GM21390 (cell line): ENCODE measurements at regions not wholly inside any gene's neighbourhood (a gene's known extent, or its start where the extent isn't known, plus 50 kb on each side); places are given as distances from the start of the nearest gene placed in this dataset.

Experiments used
- ATAC-seq: cut with Tn5 transposase; IDR thresholded peaks from one replicate; pipeline ENCODE4 v1.9.1; 2021; ENCODE audit not compliant: unreplicated experiment

DNA sequence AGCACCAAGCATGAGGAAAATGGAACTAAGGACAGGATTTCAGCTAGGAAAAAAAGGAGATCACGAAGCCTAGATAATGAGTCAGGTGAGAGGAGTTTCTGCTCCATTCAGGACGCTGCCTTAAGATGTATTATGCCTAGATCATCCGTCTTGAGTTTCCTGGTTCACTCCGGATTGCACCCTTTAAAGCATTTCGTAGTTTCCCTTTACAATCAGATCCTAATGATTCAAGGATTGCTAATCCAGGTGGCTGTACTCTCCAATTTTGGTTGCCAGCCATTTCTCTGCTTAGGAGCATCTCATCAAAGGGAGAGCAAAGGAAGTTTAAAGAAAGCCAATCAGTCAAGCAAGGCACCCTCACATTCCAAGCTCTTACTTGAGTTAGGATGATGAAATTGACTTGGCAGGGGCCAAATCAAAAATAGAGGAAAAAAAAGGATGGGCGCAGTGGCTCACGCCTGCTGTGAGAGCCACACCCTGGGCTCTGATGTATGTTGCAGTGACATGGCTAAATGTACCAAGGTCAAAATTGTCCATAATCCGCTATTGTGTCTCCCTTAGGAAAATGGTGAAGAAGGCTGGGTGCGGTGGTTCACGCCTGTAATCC is 156.9 kb upstream of the SOD1 start:
- no peak for ATAC-seq

DNA sequence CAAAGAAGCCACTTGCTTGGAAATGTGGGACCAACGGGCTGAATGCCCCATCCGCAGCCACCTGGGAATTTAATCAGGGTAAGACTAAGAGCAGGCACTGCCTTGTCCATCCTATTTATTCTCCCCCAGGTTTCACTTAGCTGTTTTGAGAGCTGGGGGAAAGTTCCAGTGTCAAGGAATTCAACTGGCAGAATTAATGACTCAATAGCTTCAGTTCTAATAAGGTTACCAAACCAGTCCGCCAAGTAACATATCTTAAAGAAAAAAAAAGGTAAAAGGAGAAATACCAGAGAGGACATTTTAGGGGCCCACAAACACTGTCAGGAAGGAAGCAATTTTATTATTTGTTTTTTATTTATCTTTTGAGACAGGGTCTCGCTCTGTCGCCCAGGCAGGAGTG is 157.6 kb upstream of the SOD1 start:
- no peak for ATAC-seq

DNA sequence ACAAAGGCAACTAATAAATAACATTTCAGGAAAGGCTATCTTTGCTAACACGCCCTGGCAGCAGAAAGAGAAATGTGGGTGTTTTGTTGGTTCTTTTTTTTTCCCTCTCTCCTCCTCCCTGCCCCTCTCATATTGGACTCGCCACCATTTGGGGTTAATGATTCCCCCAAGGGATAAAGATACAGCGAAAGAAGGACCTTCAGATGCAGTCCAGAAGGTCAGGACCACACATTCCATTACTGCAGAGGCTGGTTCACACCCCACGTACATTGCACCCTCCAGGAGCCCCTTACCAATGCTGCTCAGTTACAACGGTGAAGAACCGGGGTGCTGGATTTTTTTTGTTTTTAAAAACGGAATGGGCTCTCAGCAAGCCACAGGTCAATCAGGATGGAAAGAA is 156.9 kb upstream of the TIAM1 start:
- no peak for ATAC-seq

DNA sequence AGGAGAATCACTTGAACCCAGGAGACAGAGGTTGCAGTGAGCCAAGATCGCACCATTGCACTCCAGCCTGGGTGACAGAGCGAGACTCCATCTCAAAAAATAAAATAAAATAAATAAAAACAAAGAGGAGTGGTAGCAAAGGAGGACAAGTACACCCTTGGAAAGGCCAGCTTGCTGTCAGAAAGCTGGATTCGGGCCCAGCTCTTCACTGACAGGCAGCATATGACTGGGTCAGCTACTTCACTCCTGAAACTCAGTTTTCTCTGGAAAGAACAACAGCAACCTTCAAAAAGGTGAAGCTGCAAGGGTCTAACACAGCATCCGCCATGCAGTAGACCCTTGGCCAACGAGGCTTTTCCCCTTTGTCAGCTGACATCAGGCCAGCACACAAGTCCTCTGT is 156.0 kb upstream of the TIAM1 start:
- no peak for ATAC-seq

DNA sequence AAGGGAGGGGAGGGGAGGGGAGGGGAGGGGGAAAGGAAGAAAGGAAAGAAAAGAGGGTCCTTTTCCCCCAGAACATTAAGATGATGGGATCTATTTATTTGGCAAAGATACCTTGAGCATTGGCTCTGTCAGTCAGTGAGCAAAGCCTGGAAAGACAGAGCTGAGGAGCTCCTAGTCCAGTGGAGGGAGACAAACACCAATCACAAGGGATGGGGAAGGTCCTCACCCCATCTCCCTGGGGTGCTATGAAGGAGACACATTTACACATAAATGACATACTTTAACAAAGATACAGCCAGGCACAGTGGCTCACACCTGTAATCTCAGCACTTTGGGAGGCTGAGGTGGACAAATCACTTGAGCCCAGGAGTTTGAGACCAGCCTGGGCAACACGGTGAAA is 154.9 kb upstream of the TIAM1 start:
- ATAC-seq = no peak

DNA sequence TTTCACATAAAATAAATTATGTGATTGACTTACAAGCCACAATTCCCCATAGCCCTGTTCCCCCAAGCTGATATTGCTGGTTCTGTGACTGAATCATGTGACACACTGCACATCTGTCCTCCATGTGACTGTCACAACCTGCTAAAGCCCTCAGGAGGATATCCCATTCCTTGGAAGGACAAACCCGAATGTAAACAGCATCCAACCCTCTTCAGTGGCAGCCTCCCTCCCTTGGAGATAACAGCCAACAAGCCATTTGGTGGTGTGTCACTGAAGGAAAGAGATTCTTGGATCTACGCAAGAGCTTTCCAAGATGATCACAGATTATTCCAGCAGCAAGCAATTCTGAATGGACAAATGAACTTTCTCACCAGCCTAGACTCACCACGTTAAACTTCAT is 153.9 kb upstream of the TIAM1 start:
- no peak for ATAC-seq

DNA sequence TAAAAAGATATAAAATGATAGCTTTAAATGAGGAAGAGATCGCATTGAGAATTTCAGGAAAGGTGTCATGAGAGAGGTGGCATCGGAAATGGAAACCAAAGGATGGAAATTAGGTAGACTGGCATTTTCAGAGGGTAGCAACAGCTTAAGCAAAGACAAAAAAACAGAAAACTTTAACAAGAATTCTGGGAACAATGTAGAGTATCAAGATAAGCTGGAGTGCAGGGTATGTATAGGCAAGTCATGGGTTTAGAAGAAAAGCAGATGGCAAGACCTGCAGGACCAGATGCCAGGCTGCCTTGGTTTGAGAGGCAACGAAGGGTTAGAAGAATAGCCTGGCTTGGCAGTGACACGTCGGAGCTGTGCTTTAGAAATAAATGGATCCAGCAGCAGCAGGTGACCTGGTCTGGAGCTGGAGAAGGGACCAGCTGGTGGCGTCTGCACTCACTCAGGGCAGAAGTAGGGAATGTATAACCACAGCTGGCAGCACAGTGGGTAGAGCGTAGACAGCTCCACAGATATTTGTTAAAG is 149.4 kb upstream of the TIAM1 start:
- ATAC-seq = no peak

DNA sequence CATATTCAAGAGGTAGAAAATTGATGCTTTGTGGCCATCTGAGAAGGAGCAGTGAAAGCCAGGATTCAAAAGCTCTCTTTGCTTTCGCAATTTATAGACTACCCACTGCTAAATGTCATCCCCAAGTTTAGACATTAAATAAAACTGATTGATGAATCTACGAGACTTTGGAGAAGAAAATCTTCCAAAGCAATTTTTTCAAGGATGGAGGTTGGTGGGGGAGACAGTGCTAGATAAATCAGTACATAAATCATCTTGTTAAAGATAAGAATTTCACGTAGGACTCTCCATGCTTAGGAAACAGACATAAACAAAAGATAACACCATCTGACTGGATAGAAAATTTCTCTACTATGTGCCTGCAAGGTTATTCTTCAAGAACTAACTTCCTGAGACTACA is 147.6 kb upstream of the TIAM1 start:
- ATAC-seq = no peak

DNA sequence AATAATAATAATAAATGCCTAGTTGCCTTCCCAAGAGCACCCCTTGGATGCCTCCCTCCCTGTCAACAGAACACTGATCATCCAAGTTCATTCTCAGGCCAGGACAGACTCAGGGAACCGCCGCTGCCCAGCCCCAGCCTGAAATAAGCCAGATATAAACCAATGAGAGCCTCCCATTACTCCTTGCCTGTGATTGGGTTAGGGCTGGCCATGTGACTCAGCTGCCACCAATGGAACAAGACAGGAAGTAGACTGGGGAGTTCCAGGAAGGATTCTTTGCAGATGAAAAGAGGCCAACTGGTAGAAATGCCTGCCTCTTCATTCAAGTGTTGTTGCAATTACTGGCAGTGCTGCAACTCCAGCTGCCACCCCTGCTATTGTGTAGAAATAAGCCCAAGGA is 146.4 kb upstream of the TIAM1 start:
- no peak for ATAC-seq

DNA sequence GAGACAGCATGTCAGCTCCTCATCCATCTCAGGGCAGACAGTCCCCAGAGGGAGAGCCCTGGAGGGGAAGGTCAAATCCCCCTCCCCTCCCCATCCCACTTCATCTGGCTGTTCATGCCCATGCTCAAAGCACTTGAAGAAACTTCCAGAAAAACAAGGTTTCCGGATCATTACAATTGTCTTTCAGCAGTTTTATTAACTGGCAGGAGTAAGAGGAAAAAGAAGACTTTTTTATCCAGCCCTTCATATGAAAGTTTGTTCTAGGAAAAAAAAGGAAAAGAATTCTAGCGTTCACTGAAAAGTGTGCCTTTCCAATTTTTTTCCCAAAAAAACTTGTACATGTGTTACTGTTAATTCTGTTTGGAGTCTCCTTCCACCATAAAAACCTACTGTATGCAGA is 145.7 kb upstream of the TIAM1 start:
- no peak for ATAC-seq

DNA sequence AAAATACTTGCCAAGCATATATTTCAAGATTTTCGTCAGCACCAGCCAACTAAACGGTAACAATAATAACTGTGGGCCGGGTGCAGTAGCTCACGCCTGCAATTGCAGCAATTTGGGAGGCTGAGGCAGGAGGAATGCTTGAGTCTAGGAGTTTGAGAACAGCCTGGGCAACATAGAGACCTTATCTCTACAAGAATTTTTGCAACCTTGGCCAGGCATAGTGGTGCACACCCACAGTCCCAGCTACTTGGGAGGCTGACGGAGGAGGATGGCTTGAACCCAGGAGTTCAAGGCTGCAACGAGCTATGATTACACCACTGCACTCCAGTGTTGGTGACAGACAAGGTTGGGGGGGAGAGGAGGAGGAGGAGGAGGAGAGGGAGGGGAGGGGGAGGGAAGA is 145.0 kb upstream of the TIAM1 start:
- ATAC-seq = no peak

DNA sequence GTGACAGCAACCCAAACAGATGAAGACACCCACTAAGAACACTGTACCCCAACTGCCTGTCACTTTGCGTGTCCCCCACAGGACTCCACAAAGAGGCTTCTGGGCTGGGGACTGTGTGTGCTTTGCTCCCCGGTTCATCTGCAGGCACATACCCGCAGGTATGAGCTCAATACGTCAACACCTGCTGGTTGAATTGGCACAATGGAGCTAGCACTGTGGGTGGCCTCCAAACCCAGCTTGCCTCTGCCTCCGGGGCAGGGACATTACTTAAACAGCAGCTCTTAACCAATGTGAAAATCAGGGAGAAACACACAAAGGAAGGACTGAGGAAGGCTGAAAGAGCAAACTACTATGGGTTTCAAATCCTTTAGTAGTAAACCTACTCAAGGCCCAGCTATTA is 140.2 kb upstream of the TIAM1 start:
- no peak for ATAC-seq

DNA sequence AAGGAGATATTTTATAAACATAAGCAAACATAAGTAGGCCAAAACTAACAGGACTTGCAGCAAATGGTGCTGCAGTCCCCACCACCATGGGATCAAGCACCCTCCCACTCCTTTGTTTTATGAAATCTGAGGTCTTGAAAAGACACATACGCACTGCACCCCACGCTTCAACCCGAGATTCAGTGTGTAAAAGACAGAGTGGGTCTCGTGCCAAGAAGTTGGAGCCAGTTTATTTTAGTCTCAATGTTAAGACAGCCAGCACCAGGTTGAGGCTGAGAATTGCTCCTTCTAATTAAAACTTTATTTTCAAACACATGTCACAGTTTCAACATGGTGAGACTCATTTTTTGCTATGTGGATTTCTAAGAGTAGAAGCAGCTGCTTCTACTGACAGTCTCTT is 139.1 kb upstream of the TIAM1 start:
- ATAC-seq = no peak

DNA sequence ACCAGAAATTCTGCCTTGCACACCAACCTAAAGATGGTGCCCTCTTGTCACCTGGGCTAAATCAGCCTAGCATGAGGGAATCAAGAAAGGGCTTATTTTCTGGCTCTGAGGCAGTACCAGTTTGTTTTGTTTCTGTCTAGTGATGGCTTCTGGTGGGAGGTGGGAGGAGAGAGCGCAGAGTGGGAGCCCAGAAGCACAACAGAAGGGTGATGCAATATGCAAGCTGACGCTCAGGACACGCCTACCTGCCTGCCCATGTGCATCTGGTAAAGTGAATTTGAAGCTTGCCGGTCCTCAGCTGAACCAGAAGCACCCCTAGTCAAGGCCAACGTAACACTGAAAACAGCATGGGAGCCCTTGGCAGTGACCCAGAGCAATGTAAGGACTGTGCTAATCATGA is 138.4 kb upstream of the TIAM1 start:
- no peak for ATAC-seq

DNA sequence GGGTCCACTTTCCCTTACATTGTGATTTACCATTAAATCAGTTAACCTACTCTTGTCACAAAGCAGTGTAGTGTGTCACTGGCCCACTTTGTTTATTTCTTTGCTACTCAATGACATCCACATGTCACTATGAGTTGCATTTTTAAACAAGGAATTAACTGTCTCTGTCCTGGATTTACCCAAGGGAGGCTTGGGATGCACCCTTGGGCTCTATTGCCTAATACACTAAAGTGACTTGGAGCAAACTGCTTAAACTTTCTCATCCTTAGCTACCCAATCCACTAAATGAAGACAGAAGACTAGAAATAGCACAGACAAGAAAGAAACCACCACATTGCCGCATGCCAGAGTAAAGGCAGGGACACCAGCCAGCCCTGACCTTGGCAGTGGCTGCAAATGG is 136.2 kb upstream of the TIAM1 start:
- ATAC-seq = no peak

DNA sequence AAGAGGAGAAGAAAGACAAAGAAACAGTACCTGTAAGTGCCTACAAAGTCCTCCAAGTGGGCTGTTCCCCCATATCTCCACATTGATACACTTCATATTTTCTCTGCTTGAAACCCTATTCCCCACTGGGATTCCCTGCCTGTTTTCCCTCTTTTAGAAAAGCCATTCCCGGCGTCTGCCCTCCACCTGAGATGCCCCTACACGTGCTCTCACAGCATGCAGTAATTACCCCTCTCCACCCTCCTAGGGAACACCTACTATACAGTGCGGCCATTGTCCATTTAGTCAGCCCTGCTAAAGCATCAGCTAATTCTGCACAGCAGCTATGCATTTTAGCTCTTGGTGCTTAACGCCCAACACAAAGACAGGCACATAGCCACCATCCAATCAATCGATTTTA is 135.7 kb upstream of the TIAM1 start:
- ATAC-seq = no peak

DNA sequence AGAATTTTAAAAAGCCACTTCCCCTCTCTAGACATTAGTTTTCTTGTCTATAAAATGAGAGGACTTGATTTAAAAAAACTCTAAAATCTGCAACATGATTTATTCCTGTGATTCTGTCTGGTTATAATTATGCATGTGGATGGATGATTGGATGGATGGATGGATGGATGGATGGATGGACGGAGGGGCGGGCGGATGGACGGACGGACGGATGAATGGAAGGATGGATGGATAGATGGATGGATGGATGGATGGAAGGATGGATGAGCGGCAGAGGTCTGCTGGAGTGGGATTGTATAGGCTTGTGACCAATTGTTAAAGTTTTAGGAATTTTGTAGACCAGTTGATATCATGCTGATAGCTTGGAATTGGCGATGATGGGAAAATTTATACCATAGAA is 135.2 kb upstream of the TIAM1 start:
- no peak for ATAC-seq

DNA sequence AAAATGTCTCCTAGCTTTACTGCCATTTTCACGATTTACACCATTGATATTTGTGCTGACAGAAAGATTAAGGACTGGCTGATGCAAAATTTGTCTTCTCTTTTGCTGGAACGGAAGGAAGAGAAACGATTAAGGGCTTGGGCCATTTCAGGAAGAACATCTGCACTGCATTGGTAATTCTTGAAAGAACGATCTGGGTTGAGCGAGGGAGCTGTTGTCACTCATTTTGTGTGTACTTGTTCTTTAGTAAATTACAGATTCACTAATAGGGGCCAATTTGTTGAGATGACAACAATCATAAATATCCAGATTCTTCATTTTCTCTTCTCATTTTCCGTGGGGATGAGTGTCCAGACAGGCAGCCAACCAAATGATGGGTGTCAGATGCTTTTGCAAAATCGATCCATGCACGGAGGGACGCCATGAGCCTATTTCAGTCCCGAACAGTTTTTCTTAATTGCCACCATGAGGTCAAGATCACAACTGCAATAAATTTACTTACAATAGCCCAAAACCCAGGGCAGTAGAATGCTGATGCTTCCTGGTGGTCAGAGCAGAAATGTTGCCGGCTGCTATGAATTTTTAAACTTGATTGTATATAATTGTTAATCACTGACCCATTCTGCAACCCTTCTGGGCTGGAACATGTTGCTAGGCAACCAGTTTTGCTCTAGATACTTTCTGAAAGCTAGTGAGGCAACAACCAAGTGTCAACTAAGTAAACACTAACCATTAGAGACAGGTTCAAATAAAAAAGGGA is 132.4 kb upstream of the TIAM1 start:
- ATAC-seq = no peak

DNA sequence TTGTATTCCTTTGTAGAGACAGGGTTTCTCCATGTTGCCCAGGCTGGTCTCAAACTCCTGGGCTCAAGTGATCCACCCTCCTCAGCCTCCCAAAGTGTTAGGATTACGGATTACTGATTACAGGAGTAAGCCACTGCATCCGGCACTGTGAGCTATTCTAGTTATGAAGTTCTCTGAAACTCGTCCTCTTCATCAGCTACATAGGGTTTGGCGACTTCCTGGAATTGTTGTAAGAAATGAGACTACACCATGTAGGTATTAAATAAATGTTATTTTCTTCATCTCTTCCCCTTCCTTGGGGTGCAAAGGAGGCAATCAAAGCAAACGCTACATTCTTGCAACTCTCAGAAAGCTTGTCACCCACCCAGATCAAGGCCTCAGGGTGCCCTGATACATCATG is 131.2 kb upstream of the TIAM1 start:
- ATAC-seq = no peak

DNA sequence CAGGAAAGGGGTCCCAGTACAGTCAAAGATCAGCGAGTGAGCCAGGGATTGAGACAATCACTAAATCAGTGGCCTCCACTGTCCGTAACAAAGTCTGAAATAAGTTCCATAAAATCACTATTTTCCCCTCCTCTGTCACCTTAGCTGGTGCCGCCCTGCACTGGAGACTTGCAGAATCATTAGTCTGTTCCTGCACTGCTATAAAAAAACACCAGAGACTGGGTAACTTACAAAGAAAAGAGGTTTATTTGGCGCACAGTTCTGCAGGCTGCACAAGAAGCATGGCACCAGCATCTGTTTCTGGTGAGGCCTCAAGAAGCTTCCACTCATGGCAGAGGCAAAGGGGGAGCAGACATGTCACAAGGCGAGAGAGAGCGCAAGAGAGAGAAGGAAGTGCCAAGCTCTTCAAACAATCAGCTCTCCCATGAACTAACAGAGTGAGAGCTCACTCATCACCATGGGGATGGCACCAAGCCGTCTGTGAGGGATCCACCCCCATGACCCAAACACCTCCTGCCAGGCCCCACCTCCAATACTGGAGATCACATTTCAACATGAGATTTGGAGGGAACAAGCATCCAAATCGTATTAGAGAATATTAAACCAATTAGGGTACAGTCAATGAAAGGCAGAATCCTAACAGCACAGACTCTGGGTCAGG is 129.8 kb upstream of the TIAM1 start:
- ATAC-seq = no peak

DNA sequence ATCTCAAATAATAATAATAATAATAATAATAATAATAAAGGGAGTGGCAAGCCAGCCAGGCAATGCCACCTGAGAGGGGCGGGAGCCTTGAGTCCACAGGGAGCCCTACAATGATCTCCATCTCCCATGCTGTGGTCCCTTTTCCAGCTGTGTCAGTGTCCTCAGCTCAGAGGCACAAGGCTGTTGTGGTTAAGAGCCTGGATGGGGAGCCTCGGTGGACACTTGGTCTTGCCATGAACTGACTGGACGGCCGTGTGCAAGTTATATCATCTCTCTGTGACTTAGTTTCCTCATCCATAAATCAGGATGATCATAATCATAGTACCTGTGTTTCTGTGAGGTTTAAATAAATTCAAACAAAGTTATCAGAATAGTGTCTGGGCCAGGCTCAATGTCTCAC is 127.8 kb upstream of the TIAM1 start:
- ATAC-seq = no peak
